SK-N-SH (cell line): ENCODE measurements at regions not wholly inside any gene's neighbourhood (a gene's known extent, or its start where the extent isn't known, plus 50 kb on each side); places are given as distances from the start of the nearest gene placed in this dataset.

Experiments used
- CTCF ChIP-seq: fragments of 200-600 bp; sonication (generic); IDR thresholded peaks from 2 replicates; pipeline ENCODE4 v1.6.1; 2017; ENCODE audit warnings: antibody characterized with exemption, mild to moderate bottlenecking, moderate library complexity
- POLR2AphosphoS5 ChIP-seq: IDR thresholded peaks from 2 replicates; pipeline ENCODE4 v1.6.1; 2012; ENCODE audit warnings: low read depth, low read length
- RFX5 ChIP-seq: IDR thresholded peaks from 2 replicates; pipeline ENCODE4 v1.6.1; 2012; ENCODE audit warnings: mild to moderate bottlenecking, improper control_type of control experiment, low read length

GRCh38 chr4:35684755-35685154 is 559.6 kb downstream of the ARAP2 start:
- TF ChIP-seq CTCF, result no peak
- TF ChIP-seq RFX5, result no peak
- no peak for TF ChIP-seq POLR2AphosphoS5
